ENCODE measurements at regions not wholly inside any gene's neighbourhood (a gene's known extent, or its start where the extent isn't known, plus 50 kb on each side); places are given as distances from the start of the nearest gene placed in this dataset.

- TF ChIP-seq POLR2AphosphoS5 (IDR thresholded peaks at IDR 0.05; ENCODE audit: borderline replicate concordance, low read depth, low read length), result no peak
- no peak for TF ChIP-seq EZH2 (IDR thresholded peaks at IDR 0.05)
Measured at GRCh38 chr4:28358606-28359005, 1498.0 kb downstream of the STIM2 start.
